K562 (cell line): ENCODE measurements at regions not wholly inside any gene's neighbourhood (a gene's known extent, or its start where the extent isn't known, plus 50 kb on each side); places are given as distances from the start of the nearest gene placed in this dataset.

Experiments used
- CTCF ChIP-seq, 3 experiments: IDR thresholded peaks in 2 of 3; conservative IDR thresholded peaks in 1 of 3; 2 replicates each; pipeline ENCODE4 v1.5.1; 2011 to 2012; ENCODE audit warnings: low read length in 3 of 3, mild to moderate bottlenecking in 3 of 3, control low read depth in 2 of 3, improper control_type of control experiment in 1 of 3, inconsistent platforms in 1 of 3, low read depth in 1 of 3, mixed read lengths in 1 of 3, moderate library complexity in 1 of 3; ENCODE audit not compliant: insufficient read depth in 2 of 3
- PREB ChIP-seq: sonication (generic); formaldehyde crosslinking; IDR thresholded peaks from 2 replicates; pipeline ENCODE4 v1.8.1; 2023; ENCODE audit warnings: mild to moderate bottlenecking, missing genetic modification reagents
- SOX6 ChIP-seq: fragments of 450-650 bp; IDR thresholded peaks from 2 replicates; pipeline ENCODE4 v1.6.1; 2014; ENCODE audit warnings: mild to moderate bottlenecking
- ZNF12 ChIP-seq: sonication (generic); formaldehyde crosslinking; IDR thresholded peaks from 2 replicates; pipeline ENCODE4 v1.4.0; 2020; ENCODE audit warnings: mild to moderate bottlenecking, missing genetic modification reagents

GRCh38 chr13:53343361-53343744, 314.7 kb downstream of the OLFM4 start:
- TF ChIP-seq PREB (CRISPR knock-in tag) (no peak), ZNF12 (no peak), SOX6 (no peak), CTCF (IDR thresholded peaks at IDR 0.05 in 2 of 3, conservative IDR thresholded peaks at IDR 0.05 in 1 of 3; ENCODE audit: insufficient read depth in 2 of 3, low read depth in 1 of 3, low read length in 3 of 3) (no peak)
